A549 (cell line): ENCODE measurements at regions not wholly inside any gene's neighbourhood (a gene's known extent, or its start where the extent isn't known, plus 50 kb on each side); places are given as distances from the start of the nearest gene placed in this dataset.

Experiments used
- BHLHE40 ChIP-seq: IDR thresholded peaks from 2 replicates; pipeline ENCODE4 v1.6.1; 2012; ENCODE audit warnings: low read depth, low read length, inconsistent platforms
- CTCF ChIP-seq: fragments of >200 bp; sonication (Bioruptor Twin); formaldehyde crosslinking; IDR thresholded peaks from 3 replicates; pipeline ENCODE4 v1.5.1; 2016
- POLR2A ChIP-seq: IDR thresholded peaks from 2 replicates; pipeline ENCODE4 v1.6.1; 2012; ENCODE audit warnings: mild to moderate bottlenecking, low read length

GRCh38 chr7:21367081-21367480 is 60.8 kb upstream of the SP4 start:
- TF ChIP-seq POLR2A (no peak), CTCF (no peak), BHLHE40 (no peak)
